ENCODE measurements at regions not wholly inside any gene's neighbourhood (a gene's known extent, or its start where the extent isn't known, plus 50 kb on each side); places are given as distances from the start of the nearest gene placed in this dataset.

GRCh38 chr12:13374793-13375192, 178.3 kb downstream of the EMP1 start:
- TF ChIP-seq REST (IDR thresholded peaks at IDR 0.05; ENCODE audit: insufficient read depth in 1 of 2, low read depth in 2 of 2, low read length in 2 of 2), result no peak
- no peak for TF ChIP-seq SIN3A (IDR thresholded peaks at IDR 0.05; ENCODE audit: borderline replicate concordance, insufficient read depth, low read length)

All from PFSK-1 (cell line).